ENCODE measurements at regions not wholly inside any gene's neighbourhood (a gene's known extent, or its start where the extent isn't known, plus 50 kb on each side); places are given as distances from the start of the nearest gene placed in this dataset.

DNA sequence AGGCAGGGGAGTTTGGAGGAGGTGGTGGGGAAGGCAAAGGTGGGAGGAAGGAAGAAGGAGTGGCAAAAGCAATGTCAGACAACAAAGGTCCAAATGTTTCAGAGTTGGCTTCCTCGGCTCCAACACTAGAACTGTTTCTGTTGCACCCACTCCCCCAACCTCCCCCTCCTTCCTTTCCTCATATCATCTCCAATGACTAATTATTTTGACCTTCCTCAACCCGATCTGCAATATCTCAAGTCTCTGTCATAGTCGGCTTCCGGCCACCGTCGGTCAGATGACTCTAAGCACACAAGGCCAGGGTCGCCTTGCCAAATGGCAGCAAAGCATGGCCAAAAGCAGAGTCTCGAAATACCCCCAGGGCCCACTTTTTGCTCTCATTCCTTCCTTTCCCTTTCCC lies 637.0 kb upstream of the TBX3 start (continued):
- TF ChIP-seq, protein P1, sequence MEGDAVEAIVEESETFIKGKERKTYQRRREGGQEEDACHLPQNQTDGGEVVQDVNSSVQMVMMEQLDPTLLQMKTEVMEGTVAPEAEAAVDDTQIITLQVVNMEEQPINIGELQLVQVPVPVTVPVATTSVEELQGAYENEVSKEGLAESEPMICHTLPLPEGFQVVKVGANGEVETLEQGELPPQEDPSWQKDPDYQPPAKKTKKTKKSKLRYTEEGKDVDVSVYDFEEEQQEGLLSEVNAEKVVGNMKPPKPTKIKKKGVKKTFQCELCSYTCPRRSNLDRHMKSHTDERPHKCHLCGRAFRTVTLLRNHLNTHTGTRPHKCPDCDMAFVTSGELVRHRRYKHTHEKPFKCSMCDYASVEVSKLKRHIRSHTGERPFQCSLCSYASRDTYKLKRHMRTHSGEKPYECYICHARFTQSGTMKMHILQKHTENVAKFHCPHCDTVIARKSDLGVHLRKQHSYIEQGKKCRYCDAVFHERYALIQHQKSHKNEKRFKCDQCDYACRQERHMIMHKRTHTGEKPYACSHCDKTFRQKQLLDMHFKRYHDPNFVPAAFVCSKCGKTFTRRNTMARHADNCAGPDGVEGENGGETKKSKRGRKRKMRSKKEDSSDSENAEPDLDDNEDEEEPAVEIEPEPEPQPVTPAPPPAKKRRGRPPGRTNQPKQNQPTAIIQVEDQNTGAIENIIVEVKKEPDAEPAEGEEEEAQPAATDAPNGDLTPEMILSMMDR (IDR thresholded peaks at IDR 0.05): no peak
- TF ChIP-seq, protein P2, sequence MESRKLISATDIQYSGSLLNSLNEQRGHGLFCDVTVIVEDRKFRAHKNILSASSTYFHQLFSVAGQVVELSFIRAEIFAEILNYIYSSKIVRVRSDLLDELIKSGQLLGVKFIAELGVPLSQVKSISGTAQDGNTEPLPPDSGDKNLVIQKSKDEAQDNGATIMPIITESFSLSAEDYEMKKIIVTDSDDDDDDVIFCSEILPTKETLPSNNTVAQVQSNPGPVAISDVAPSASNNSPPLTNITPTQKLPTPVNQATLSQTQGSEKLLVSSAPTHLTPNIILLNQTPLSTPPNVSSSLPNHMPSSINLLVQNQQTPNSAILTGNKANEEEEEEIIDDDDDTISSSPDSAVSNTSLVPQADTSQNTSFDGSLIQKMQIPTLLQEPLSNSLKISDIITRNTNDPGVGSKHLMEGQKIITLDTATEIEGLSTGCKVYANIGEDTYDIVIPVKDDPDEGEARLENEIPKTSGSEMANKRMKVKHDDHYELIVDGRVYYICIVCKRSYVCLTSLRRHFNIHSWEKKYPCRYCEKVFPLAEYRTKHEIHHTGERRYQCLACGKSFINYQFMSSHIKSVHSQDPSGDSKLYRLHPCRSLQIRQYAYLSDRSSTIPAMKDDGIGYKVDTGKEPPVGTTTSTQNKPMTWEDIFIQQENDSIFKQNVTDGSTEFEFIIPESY (IDR thresholded peaks at IDR 0.05; ENCODE audit: borderline replicate concordance, low read depth): peak; percentile 25; the same call in 1 of the 2 replicates

DNA sequence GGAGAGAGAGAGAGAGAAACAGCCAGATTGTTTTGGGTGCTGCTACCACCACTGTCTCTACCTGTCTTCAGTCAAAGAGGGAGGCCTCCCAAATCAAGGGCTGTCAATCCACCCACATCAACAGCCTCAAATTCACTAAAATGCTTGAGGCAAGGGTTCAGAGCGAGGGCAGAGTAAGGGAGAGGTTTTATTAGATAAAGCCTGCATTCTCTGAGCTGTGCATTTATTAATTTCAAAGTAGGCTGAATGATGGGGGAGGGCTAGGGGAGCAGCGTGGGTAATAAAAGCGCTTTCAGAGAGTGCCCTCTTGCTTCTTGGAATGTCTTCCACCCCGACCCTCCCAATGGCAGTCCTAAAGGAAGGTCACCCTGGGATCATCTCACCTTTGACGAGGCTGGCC lies 636.5 kb upstream of the TBX3 start:
- Histone ChIP-seq H3F3A (replicated peaks; ENCODE audit: insufficient read depth) (peaks cover 18% of the 10 kb centered on the region), H3K27me3 (ENCODE audit: insufficient read depth) (no peaks in the 10 kb centered on the region), H3K79me2 (ENCODE audit: insufficient read depth) (no peaks in the 10 kb centered on the region), H3K36me3 (replicated peaks in 1 of 2; ENCODE audit: control insufficient read depth in 1 of 2, insufficient read depth in 2 of 2, low read length in 1 of 2) (no peaks in the 10 kb centered on the region), H2AFZ (ENCODE audit: low read depth) (no peak overlapping the region), H3K27ac (ENCODE audit: low read depth in 2 of 2, low read length in 1 of 2) (peak overlapping the region in 1 of 2 experiments; percentile 79; a peak in 2 of 4 replicates), H4K20me1 (ENCODE audit: insufficient read depth) (no peaks in the 10 kb centered on the region), H3K4me1 (ENCODE audit: control insufficient read depth in 1 of 2, insufficient read depth in 2 of 2, low read depth in 1 of 2, low read length in 1 of 2) (peaks cover 11 to 23% of the 10 kb centered on the region in 2 experiments; a peak in 2 of 4 replicates), H3K4me2 (peak overlapping the region; percentile 4; the same call in 1 of the 2 replicates), H3K4me3 (ENCODE audit: low read depth in 2 of 2, low read length in 1 of 2) (no peak overlapping the region), H3K9ac (no peak overlapping the region), H3K9me3 (no peaks in the 10 kb centered on the region), H3K9me2 (no peaks in the 10 kb centered on the region)
- TF ChIP-seq RAD21 (IDR thresholded peaks at IDR 0.05; ENCODE audit: low read length): 0 out of 2 replicates have a peak, but pooled peaks have one; percentile 1
- no peak for TF ChIP-seq RXRA (IDR thresholded peaks at IDR 0.05; ENCODE audit: borderline replicate concordance, low read depth)
- 85% methylated on average over 5 of the region's 5 CpGs for WGBS (ENCODE audit: low lambda C conversion rate)
- CTCF ChIA-PET: interaction anchor here (1.8 kb wide), 1 partner anchor 11 kb away, joined by 8 read pairs; no protein-coding TSS in a partner anchor
- POLR2A ChIA-PET: interaction anchor here (0.6 kb wide), 1 partner anchor 652 kb away, joined by 4 read pairs; no protein-coding TSS in a partner anchor
- DNase-seq: no peak

DNA sequence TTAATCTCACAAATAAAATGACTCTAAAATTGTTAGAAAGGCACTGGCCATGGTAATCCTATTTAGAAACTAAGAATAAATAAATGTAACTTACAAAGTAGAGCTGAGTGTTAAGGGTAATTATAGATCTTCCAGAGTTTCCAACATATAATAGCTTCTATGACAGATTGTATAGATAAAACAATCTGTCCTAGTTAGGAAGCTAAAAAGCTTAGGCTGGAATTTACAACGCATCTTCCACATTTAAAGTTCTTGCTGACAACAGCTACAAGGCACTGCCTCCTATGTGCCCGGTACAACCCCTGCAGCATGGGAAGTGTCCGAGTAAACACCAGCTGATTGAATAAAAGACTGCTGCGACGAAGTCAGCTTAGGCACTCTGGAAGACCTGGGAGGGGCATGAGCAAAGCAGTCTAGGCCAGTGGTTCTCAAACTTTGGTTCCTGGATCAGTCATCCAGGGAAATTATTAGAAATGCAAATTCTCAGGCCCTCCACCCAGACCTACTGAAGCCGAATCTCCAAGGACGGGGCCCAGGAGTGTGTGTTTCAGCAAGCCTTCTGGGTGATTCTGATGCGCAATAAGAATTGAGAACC lies 635.6 kb upstream of the TBX3 start:
- H3K9ac ChIP-seq: no peak overlapping the region
- no peaks in the 10 kb centered on the region for H3K9me3 ChIP-seq
- no peak overlapping the region for H3K27ac ChIP-seq (ENCODE audit: low read depth in 2 of 2, low read length in 1 of 2)
- no peak overlapping the region for H3K4me2 ChIP-seq
- 94% methylated on average over 7 of the region's 8 CpGs for WGBS (ENCODE audit: low lambda C conversion rate)
- DNase-seq: no peak
- H3K4me1 ChIP-seq (ENCODE audit: control insufficient read depth in 1 of 2, insufficient read depth in 2 of 2, low read depth in 1 of 2, low read length in 1 of 2): peaks cover 11 to 23% of the 10 kb centered on the region in 2 experiments; a peak in 2 of 4 replicates
- no peak overlapping the region for H3K4me3 ChIP-seq (ENCODE audit: low read depth in 2 of 2, low read length in 1 of 2)
- POLR2A ChIA-PET: no interaction called here
- CTCF ChIA-PET: interaction anchor here (1.8 kb wide), 1 partner anchor 10 kb away, joined by 8 read pairs; no protein-coding TSS in a partner anchor
- no peaks in the 10 kb centered on the region for H3K79me2 ChIP-seq (ENCODE audit: insufficient read depth)
- H3K36me3 ChIP-seq (replicated peaks in 1 of 2; ENCODE audit: control insufficient read depth in 1 of 2, insufficient read depth in 2 of 2, low read length in 1 of 2): no peaks in the 10 kb centered on the region
- H3K9me2 ChIP-seq: no peaks in the 10 kb centered on the region
- H2AFZ ChIP-seq (ENCODE audit: low read depth): no peak overlapping the region
- TF ChIP-seq FOSL2 (IDR thresholded peaks at IDR 0.05; ENCODE audit: borderline replicate concordance, low read depth) (no peak), MXI1 (IDR thresholded peaks at IDR 0.05; ENCODE audit: low read depth, low read length) (no peak)
- TF ChIP-seq, protein P3, sequence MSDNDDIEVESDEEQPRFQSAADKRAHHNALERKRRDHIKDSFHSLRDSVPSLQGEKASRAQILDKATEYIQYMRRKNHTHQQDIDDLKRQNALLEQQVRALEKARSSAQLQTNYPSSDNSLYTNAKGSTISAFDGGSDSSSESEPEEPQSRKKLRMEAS (IDR thresholded peaks at IDR 0.05; ENCODE audit: low read depth): no peak
- TF ChIP-seq, protein P4, sequence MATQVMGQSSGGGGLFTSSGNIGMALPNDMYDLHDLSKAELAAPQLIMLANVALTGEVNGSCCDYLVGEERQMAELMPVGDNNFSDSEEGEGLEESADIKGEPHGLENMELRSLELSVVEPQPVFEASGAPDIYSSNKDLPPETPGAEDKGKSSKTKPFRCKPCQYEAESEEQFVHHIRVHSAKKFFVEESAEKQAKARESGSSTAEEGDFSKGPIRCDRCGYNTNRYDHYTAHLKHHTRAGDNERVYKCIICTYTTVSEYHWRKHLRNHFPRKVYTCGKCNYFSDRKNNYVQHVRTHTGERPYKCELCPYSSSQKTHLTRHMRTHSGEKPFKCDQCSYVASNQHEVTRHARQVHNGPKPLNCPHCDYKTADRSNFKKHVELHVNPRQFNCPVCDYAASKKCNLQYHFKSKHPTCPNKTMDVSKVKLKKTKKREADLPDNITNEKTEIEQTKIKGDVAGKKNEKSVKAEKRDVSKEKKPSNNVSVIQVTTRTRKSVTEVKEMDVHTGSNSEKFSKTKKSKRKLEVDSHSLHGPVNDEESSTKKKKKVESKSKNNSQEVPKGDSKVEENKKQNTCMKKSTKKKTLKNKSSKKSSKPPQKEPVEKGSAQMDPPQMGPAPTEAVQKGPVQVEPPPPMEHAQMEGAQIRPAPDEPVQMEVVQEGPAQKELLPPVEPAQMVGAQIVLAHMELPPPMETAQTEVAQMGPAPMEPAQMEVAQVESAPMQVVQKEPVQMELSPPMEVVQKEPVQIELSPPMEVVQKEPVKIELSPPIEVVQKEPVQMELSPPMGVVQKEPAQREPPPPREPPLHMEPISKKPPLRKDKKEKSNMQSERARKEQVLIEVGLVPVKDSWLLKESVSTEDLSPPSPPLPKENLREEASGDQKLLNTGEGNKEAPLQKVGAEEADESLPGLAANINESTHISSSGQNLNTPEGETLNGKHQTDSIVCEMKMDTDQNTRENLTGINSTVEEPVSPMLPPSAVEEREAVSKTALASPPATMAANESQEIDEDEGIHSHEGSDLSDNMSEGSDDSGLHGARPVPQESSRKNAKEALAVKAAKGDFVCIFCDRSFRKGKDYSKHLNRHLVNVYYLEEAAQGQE (IDR thresholded peaks at IDR 0.05; ENCODE audit: low read depth, low read length): no peak
- H3K27me3 ChIP-seq (ENCODE audit: insufficient read depth): no peaks in the 10 kb centered on the region
- no peaks in the 10 kb centered on the region for H4K20me1 ChIP-seq (ENCODE audit: insufficient read depth)
- H3F3A ChIP-seq (replicated peaks; ENCODE audit: insufficient read depth): peaks cover 18% of the 10 kb centered on the region

Data from SK-N-SH (cell line).